HG03575 (cell line): ENCODE measurements at regions not wholly inside any gene's neighbourhood (a gene's known extent, or its start where the extent isn't known, plus 50 kb on each side); places are given as distances from the start of the nearest gene placed in this dataset.
"Not testable (repeated sequence)": the region's sequence is repeated elsewhere in the genome, so short reads cannot be mapped to it uniquely, and the experiment has no call there.

ENCODE experiments used
- ATAC-seq: cut with Tn5 transposase; IDR thresholded peaks from one replicate; pipeline ENCODE4 v1.9.1; 2021; ENCODE audit not compliant: unreplicated experiment, insufficient number of reproducible peaks, low FRiP score; ENCODE audit errors: extremely low read depth

GRCh38 chr9:22643541-22643940, 196.9 kb downstream of the DMRTA1 start:
- ATAC-seq: no peak

- no peak for ATAC-seq
Observed at GRCh38 chr9:22645893-22646292, 199.3 kb downstream of the DMRTA1 start.

- no peak for ATAC-seq
Observed at GRCh38 chr9:22649384-22649783, 202.8 kb downstream of the DMRTA1 start.

- no peak for ATAC-seq
Observed at GRCh38 chr9:22650145-22650544, 203.5 kb downstream of the DMRTA1 start.

- no peak for ATAC-seq
Observed at GRCh38 chr9:22650946-22651345, 204.3 kb downstream of the DMRTA1 start.

- ATAC-seq: no peak
Observed at GRCh38 chr9:22654833-22655232, 208.2 kb downstream of the DMRTA1 start.

- ATAC-seq: no peak
Observed at GRCh38 chr9:22657713-22658112, 211.1 kb downstream of the DMRTA1 start.

- ATAC-seq: not testable (repeated sequence)
Observed at GRCh38 chr9:22658484-22658883, 211.9 kb downstream of the DMRTA1 start.

- ATAC-seq: no peak
Observed at GRCh38 chr9:22682536-22682935, 235.9 kb downstream of the DMRTA1 start.

GRCh38 chr9:22682961-22683699, 236.5 kb downstream of the DMRTA1 start:
- ATAC-seq: no peak

GRCh38 chr9:22683700-22684075, 237.1 kb downstream of the DMRTA1 start:
- ATAC-seq: no peak

- no peak for ATAC-seq
Observed at GRCh38 chr9:22693156-22693555, 246.5 kb downstream of the DMRTA1 start.

GRCh38 chr9:22700171-22700570, 253.5 kb downstream of the DMRTA1 start:
- no peak for ATAC-seq

GRCh38 chr9:22718653-22719052, 272.0 kb downstream of the DMRTA1 start:
- ATAC-seq: no peak

- ATAC-seq: no peak
Observed at GRCh38 chr9:22722492-22722891, 275.9 kb downstream of the DMRTA1 start.

- no peak for ATAC-seq
Observed at GRCh38 chr9:22731786-22732185, 285.2 kb downstream of the DMRTA1 start.

- no peak for ATAC-seq
Observed at GRCh38 chr9:22739712-22740111, 293.1 kb downstream of the DMRTA1 start.

GRCh38 chr9:22740781-22741180, 294.2 kb downstream of the DMRTA1 start:
- ATAC-seq: no peak

GRCh38 chr9:22742401-22742800, 295.8 kb downstream of the DMRTA1 start:
- no peak for ATAC-seq

GRCh38 chr9:22773501-22774220, 327.0 kb downstream of the DMRTA1 start:
- no peak for ATAC-seq

- ATAC-seq: no peak
Observed at GRCh38 chr9:22790329-22790728, 343.7 kb downstream of the DMRTA1 start.
